ENCODE measurements at regions not wholly inside any gene's neighbourhood (a gene's known extent, or its start where the extent isn't known, plus 50 kb on each side); places are given as distances from the start of the nearest gene placed in this dataset.

- DNase-seq (ENCODE audit: low read depth, low spot score) = no peak
These were observed 190.6 kb upstream of the SASH1 start for GRCh38 chr6:148151896-148152643.

- DNase-seq (ENCODE audit: low read depth, low spot score) = no peak
These were observed 188.0 kb upstream of the SASH1 start for GRCh38 chr6:148154668-148155067.

GRCh38 chr6:148155293-148155692 is 187.3 kb upstream of the SASH1 start:
- DNase-seq (ENCODE audit: low read depth, low spot score) = no peak

GRCh38 chr6:148157841-148158240 is 184.8 kb upstream of the SASH1 start:
- no peak for DNase-seq (ENCODE audit: low read depth, low spot score)

- no peak for DNase-seq (ENCODE audit: low read depth, low spot score)
These were observed 178.0 kb upstream of the SASH1 start for GRCh38 chr6:148164645-148165044.

GRCh38 chr6:148166339-148166968 is 176.2 kb upstream of the SASH1 start:
- no peak for DNase-seq (ENCODE audit: low read depth, low spot score)

GRCh38 chr6:148169706-148170105 is 172.9 kb upstream of the SASH1 start:
- DNase-seq (ENCODE audit: low read depth, low spot score) = peak; percentile 30

- DNase-seq (ENCODE audit: low read depth, low spot score) = no peak
These were observed 172.4 kb upstream of the SASH1 start for GRCh38 chr6:148170286-148170685.

- DNase-seq (ENCODE audit: low read depth, low spot score) = no peak
These were observed 169.1 kb upstream of the SASH1 start for GRCh38 chr6:148173548-148173947.

- DNase-seq (ENCODE audit: low read depth, low spot score) = no peak
These were observed 167.0 kb upstream of the SASH1 start for GRCh38 chr6:148175550-148176188.

GRCh38 chr6:148177589-148178233 is 164.9 kb upstream of the SASH1 start:
- DNase-seq (ENCODE audit: low read depth, low spot score) = peak; percentile 69

GRCh38 chr6:148179786-148180185 is 162.9 kb upstream of the SASH1 start:
- no peak for DNase-seq (ENCODE audit: low read depth, low spot score)

GRCh38 chr6:148182378-148182777 is 160.3 kb upstream of the SASH1 start:
- no peak for DNase-seq (ENCODE audit: low read depth, low spot score)

GRCh38 chr6:148183776-148184175 is 158.9 kb upstream of the SASH1 start:
- DNase-seq (ENCODE audit: low read depth, low spot score) = no peak

GRCh38 chr6:148186916-148187315 is 155.7 kb upstream of the SASH1 start:
- no peak for DNase-seq (ENCODE audit: low read depth, low spot score)

- no peak for DNase-seq (ENCODE audit: low read depth, low spot score)
These were observed 150.3 kb upstream of the SASH1 start for GRCh38 chr6:148192310-148192709.

GRCh38 chr6:148193063-148193680 is 149.5 kb upstream of the SASH1 start:
- DNase-seq (ENCODE audit: low read depth, low spot score) = no peak

GRCh38 chr6:148195511-148195910 is 147.1 kb upstream of the SASH1 start:
- peak; percentile 45 for DNase-seq (ENCODE audit: low read depth, low spot score)

GRCh38 chr6:148199584-148199983 is 143.1 kb upstream of the SASH1 start:
- DNase-seq (ENCODE audit: low read depth, low spot score) = no peak

- no peak for DNase-seq (ENCODE audit: low read depth, low spot score)
These were observed 142.3 kb upstream of the SASH1 start for GRCh38 chr6:148200293-148200692.

- no peak for DNase-seq (ENCODE audit: low read depth, low spot score)
These were observed 141.9 kb upstream of the SASH1 start for GRCh38 chr6:148200781-148201180.
